HK-2 (cell line): ENCODE measurements at regions not wholly inside any gene's neighbourhood (a gene's known extent, or its start where the extent isn't known, plus 50 kb on each side); places are given as distances from the start of the nearest gene placed in this dataset.
A peak's percentile ranks its signal among the peaks of the same experiment; 100 is the strongest.

Experiments used
- DNase-seq: peaks from one replicate; pipeline ENCODE4 v3.0.0-alpha.2; 2018; ENCODE audit not compliant: unreplicated experiment

DNA sequence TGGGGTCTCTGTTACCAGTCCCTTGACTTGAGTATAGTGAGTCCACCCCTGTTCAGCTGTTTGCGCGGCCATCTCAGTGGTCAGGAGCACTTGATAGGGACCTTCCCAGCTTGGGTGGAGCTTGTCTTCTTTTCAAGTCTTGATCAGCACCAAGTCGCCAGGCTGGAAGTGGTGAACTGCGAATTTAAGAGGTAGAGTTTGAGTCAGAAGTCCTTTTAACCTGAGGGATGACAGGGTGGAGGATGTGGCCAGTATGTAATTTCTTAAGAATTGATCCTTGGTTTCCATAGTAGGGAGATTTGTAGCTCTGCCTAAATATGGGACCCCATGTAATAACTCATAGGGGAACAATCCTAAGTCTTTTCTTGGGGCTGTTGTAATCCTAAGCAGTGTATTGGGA, 86.3 kb upstream of the XCR1 start:
- no peak for DNase-seq

DNA sequence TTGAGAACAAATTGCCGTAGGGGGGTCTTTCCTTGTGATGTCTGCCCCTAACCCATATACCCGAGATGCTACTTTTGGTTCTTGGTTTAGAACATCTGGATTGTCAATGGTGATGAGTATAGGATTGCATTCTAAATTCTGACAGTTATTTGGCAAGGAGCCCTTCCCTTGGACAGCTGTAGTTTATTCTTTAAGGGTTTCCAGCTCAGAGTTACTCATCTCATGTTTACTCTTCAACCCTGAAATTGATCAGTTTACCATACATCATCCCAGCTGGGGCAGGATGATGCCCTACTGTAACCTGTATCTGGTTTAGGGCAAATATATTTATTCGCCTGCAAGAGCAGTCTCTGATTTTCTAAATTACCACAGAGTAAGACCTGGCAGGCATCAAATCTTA, 85.7 kb upstream of the XCR1 start:
- DNase-seq: no peak

- peak; percentile 14 for DNase-seq
These were observed 85.0 kb upstream of the XCR1 start for GRCh38 chr3:46112296-46112695.

DNA sequence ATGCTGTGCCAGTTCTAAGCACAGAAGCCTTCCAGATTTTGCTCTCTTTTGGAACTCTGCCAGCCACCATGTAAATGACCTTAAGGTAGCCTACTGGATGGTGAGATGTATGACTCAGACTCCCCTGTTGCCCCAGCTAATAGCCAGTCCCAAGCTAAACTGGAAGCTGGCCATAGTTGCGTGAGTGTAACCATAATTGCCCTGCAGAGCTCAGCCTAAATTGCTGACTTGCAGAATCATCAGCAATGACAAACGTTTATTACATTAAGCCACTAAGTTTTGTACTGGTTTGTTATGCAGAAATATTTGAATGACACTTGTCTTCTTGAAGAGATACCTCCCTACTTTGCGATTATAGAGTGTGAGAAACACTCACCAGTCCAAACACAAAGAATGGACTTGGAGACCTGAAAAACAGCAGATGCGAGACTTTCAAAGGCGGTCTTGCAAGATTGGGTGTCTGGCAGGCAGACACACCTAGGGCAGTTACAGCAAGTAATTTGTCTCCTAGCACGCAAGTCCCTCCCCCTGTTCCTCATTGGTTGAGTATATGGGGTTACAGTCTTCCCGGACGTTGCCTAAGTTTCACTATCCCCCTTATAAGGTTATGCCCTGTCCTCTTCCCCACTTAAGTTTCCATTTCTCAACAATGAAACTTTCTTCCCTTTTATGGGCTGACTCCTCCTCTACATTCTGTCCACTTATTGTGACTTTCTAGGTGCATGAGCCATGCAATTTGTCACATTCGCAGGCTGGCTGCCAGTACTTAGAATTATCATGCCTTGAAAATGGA, 83.6 kb upstream of the XCR1 start:
- DNase-seq: peak; percentile 38

DNA sequence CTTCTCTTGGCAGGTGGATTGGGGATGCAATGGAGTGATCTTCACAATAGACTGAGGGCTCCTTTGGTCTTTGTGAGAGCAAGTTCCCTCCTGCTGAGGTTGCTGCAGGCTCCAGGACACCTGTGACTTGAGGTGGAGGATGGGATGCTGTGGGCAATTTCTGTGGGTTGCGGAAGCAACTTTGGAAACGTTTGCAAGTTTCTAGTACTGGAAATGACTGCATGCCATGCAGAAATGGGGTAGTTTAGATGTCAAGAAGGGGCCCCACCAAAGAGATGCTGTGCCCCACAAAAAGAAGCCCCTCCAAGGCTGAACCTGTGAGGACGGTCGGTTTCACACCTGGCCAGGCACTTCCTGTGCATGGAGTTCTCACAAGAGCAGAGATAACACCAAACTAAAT, 80.4 kb upstream of the XCR1 start:
- no peak for DNase-seq

DNA sequence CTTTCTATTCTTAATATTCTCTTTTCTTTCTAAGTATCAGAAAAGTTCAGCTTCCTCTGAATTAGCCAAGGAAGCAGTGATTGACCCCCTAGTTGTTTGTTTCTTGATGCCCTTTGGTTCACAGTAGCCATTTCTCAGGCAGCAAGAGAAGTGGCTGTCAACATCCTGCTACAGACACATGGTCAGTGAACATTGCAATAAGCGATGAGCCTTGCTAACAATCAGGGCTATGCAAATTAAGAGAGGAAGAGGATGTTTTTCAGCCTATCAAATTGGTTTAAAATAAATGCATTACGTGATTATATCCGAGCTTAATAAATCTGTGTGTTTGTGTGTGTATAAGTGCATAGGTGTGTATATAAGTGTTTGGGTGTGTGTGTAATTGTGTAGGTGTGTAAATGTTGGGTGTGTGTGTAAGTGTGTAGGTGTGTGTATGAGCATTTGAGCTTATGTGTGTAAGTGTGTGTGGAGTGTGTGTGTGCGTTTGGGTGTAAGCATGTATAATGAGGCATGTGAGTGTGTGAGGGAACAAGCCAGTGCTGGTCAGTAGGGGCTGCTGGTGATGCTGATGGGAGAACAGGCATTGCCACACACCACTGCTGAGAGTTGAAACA, 78.1 kb upstream of the XCR1 start:
- no peak for DNase-seq

DNA sequence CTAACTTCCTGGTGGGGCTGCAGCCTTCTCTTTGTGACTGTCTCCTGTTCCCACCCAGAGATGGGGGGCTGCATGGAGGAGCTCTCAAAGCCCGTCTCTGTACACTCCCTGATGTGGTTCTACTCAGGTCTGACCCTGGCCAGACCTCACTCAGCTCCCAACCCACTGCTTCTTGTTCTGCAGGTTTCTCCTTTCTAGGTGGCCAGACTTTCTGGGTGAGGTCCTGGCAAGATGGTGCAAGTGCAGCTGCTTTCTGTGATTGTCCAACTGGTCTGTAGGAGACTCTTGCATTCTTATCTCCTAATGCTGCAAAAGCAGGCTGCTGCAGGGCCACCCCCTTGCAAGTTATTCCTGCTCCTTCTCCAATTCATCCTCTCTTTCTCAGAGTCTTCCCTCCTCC, 77.4 kb upstream of the XCR1 start:
- DNase-seq: no peak

- no peak for DNase-seq
These were observed 75.5 kb upstream of the XCR1 start for GRCh38 chr3:46102780-46103130.

DNA sequence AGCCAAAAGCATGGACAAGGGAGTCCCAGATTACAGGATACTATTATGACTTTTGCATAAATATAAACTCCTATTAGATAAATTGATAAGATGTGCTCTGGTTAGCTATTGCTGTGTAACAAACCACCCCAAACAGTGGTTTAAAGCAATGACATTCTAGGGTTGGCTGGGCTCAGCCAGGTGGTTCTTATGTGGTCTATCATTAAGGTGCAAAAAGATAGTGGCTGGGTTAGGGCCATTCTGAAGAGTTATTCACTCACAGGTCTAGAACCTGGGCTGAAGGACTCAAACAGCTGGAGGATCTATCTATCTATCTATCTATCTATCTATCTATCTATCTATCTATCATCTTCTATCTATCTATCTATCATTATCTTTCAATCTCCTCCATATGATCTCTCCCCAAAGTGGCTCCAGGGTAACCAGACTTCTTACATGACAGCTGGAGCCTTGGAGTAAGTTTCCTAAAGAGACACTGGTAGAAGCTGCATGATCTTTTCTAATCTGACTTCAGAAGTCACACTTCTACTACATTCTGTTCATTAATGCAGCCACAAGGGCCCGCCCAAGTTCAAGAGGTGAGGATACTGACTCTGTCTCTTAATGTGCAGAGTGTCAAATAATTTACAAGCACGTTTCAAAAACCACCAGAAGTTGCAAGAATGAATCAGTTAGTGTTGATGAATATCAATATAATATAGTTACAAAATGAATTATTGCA, 74.9 kb upstream of the XCR1 start:
- DNase-seq: no peak

DNA sequence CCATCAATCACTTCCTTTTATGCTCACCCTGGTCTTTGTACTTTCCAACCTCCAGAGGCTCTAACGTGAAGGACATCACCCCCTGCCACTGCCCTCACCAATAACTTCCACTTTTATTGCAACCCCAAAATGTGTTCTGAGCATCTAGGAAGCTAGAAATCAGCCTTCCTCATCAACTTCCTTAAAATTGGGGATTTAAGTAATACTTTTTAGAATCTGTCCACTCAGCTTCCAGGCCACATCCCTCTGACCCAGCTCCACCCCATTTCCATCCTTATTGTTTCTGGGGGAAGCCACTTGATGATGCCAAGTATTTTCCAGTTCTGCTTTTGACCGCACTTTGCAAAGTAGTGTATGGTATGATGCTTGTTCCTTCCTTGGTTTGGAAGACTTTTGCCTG, 73.5 kb upstream of the XCR1 start:
- DNase-seq: no peak

DNA sequence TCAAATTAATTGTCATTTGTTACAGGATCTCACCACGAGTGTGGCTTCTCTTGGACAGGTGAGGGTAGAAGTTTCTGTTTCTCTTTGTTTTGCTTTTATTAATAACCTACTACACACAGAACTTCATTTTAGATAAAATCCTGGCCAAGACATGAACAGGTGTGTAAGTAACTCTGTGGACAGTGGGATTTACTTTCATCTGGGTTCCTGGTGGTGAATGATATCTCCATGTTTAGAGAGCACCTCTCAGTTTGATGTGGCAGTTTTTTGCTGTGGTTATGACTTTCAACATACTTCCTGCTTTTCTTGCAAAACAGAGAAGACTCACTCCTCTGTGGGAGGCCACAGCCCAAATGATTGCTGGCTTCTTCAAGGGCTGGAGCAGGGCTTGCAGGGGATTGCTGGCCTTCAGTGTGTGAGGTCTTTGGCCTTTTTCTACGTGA, 71.1 kb upstream of the XCR1 start:
- no peak for DNase-seq

- DNase-seq: no peak
These were observed 70.5 kb upstream of the XCR1 start for GRCh38 chr3:46097691-46098241.

- DNase-seq: no peak
These were observed 69.5 kb upstream of the XCR1 start for GRCh38 chr3:46096781-46097180.

GRCh38 chr3:46096336-46096735, 69.1 kb upstream of the XCR1 start:
- no peak for DNase-seq

DNA sequence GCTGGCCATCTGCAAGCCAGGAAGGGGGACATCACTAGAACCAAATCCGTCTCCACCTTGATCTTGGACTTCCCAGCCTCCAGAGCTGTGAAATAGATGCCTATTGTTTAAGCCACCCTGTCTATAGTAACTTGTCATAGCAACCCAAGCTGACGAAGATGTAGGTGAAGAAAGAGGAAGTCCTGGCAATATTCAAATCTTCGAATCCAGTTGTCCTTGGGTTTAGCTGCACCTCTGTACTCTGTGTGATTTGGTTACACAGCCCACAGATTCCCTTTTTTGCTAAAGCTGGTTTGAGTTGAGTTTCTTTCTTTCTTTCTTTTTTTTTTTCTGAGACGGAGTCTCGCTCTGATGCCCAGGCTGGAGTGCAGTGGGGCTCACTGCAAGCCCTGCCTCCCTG, 68.0 kb upstream of the XCR1 start:
- no peak for DNase-seq

DNA sequence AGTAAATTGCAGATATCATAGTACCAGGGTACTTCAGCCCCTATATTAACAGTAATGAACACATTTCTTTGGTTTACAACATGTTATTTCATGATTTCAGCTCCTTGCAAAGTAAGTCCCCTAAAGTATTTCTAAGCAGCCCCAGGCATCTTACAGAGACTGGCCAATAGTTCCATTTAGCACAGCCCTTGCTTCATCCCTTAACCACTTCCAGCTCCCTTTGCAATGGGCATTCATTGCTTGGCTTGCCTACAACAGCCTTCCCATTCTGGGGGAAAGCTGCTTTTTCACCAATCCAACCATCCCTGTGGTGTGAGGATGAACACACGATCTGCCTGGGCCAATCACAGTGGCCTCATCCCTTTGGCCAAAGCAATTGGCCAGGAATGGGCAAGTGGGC, 67.2 kb upstream of the XCR1 start:
- no peak for DNase-seq

- no peak for DNase-seq
These were observed 66.7 kb upstream of the XCR1 start for GRCh38 chr3:46093966-46094365.

DNA sequence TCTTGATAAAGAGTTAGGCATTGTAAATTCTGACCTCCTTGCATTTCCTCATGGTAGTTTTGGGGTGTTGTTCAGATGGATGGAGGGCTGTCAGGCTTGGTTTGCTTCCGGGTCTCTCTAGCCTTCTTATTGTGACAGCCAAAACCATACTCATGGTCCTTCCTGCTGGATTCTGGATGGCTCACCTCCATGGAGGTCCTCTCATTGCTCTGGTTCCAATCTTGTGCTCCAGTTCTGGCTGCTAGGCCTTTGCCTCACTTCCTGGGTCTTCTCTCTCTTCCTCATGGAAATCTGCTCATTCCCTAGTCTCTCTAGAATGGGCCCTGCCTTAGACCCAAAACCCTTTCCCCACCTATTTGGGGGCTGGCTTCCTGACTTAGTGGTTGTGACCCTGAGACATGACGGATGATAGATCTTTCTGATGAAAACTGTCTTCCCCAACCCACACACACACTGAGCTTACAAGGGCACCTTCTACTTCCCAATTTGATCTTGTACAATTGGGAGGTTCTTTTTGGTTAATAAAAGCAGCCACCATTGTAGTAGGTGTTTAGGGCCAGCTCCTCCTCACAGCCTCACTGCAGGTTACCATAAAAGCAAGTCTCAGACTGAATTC, 66.2 kb upstream of the XCR1 start:
- no peak for DNase-seq

DNA sequence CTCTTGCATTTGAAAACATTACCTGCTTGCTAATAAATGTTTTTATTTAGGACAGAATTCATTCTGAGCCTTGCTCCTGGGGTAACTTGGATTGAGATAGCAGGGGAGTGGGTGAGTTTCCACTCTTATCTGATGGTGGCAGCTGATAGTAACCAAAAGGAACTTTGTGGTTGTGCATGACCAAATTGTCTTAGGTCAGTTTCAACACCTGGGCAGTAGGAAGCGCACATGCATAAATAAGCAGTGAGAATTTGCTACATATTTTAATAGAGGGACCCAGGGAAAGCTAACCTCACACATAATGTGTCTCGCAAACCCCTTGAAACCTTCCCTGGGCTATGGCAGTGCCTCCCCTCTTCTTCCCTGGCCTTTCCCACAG, 65.4 kb upstream of the XCR1 start:
- no peak for DNase-seq

DNA sequence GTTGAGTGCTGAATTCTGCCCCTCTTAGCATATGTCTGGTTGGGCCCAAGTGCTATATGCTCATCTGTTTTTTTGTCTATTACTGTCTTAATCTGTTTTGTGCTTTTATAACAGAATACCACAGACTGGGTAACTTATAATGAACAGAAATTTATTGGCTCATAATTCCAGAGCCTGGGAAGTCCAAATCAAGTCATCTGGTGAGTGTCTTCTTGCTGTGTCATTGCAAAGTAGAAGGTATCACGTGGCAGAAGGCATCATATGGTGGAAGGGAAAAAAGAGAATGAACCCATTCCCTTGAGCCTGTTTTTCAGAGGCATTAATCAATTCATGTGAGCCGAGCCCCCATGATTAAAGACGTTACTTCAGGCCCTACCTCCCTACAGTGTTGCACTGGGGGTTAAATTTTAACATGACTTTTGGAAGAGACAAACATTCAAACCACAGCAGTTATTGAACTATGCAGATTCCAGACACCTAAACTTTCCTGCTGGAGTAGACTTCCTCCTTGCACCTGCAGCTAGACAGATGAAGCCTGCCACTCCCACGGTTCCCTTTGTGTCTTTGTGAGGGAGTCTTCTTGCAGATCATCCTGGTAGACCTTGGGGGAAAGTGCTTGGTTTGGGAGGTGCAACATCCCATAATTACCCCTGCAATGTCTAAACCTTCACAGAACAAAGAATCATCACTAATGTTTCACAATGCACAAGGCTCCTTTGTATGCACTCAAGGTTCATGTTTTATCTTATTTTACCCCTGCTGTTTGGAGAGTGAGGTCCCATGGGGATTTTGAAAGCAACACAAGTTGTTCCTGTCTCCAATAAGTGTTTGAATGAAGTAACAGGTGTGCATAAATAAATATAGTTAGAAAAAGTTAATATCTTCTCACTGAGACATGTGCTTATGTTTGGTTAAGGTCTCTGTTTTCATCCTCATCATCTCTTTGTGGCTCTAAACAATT, 64.7 kb upstream of the XCR1 start:
- no peak for DNase-seq

GRCh38 chr3:46091046-46091445, 63.8 kb upstream of the XCR1 start:
- no peak for DNase-seq
